ENCODE measurements at regions not wholly inside any gene's neighbourhood (a gene's known extent, or its start where the extent isn't known, plus 50 kb on each side); places are given as distances from the start of the nearest gene placed in this dataset.
A peak's percentile ranks its signal among the peaks of the same experiment; 100 is the strongest.
"Not testable (repeated sequence)": the region's sequence is repeated elsewhere in the genome, so short reads cannot be mapped to it uniquely, and the experiment has no call there.

DNA sequence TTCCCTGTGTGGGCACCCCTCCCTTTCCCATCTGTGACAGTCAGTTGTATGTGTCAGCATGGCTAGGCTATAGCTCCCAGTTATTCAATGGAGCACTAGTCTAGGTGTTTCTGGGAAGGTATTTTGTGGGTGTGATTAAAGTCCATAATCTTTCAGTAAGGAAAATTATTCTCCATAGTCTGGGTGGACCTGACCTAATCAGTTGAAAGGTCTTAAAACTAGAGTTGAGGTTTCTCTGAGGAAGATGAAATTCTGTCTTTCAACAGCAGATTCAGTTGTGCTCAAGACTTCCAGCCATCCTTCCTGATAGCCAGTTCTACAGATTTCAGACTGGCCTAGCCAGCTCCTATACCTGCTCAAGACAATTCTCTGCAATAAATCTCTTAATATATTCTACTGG lies 284.6 kb upstream of the PROK2 start:
- no peak for DNase-seq (ENCODE audit: low read depth)

DNA sequence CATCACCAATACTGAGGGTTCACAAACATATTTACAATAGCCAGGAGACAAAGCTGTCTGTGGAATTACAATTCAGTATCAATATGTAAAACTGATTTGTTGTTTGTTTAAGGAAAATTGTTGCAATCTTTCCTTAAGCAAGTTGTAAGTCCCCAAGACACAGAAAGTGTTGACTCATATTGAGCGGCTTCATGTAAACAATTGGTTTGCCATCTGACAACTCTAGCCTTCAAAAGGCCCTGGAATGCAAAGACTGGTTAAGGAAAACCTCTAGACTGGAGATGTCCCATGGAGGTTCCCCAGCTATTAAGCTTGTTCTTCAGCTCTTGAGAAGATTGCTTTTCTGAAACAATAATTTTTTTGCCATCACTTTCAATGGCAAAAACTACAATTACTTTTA lies 283.7 kb upstream of the PROK2 start:
- no peak for DNase-seq (ENCODE audit: low read depth)

DNA sequence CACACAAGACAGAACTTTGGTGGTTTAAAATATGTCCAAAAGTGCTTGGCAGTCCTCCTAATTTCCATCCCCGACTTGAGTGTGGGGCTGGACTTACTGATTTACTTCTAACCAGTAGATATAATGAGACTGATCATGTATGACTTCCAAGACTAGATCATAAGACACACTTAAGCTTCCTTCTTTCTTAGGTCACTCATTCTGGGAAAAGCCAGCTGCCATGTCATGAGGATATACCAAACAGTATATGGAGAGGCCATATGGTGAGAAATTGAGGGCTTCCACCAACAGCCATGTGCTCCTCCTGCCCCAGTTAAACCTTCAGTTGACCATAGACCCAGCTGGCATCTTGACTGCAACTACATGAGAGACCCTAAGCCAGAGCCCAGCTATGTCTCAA lies 282.8 kb upstream of the PROK2 start:
- no peak for DNase-seq (ENCODE audit: low read depth)

GRCh38 chr3:72065872-72066641 lies 281.1 kb upstream of the PROK2 start:
- DNase-seq (ENCODE audit: low read depth), result no peak

DNA sequence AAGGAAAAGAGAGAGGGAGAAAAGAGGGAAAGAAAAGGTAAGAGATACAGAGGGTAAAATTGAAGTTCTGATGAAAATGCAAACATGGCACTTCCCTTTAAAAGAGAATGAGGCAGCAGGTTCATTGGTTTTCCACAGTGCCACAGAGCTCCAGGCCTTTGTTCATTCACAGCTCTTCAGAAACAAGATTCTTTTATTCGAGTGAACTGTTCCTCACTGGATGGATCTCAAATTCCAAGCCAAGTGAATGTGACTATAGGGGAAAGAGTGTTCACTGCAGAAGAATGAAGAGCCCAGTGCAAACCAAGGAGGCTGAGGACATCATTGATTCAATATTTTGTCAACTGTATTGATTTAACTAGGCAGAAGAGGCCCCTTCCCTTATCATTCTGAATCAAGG lies 280.3 kb upstream of the PROK2 start:
- no peak for DNase-seq (ENCODE audit: low read depth)

DNA sequence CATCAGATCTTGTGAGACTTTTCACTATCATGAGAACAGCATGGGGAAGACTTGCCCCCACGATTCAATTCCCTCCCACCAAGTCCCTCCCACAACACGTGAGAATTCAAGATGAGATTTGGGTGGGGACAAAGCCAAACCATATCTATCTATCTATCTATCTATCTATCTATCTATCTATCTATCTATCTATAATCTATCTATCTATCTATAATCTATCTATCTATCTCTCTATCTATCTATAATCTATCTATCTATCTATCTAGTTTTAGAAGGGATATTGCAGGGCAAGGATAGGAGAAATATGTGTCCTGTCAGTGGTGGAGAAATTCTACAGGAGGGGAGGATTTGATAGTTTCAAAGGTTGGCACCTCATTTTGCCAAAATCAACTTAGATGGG lies 279.8 kb upstream of the PROK2 start:
- not testable (repeated sequence) for DNase-seq (ENCODE audit: low read depth)

GRCh38 chr3:72062017-72062416 lies 277.1 kb upstream of the PROK2 start:
- peak; percentile 28 for DNase-seq (ENCODE audit: low read depth)

DNA sequence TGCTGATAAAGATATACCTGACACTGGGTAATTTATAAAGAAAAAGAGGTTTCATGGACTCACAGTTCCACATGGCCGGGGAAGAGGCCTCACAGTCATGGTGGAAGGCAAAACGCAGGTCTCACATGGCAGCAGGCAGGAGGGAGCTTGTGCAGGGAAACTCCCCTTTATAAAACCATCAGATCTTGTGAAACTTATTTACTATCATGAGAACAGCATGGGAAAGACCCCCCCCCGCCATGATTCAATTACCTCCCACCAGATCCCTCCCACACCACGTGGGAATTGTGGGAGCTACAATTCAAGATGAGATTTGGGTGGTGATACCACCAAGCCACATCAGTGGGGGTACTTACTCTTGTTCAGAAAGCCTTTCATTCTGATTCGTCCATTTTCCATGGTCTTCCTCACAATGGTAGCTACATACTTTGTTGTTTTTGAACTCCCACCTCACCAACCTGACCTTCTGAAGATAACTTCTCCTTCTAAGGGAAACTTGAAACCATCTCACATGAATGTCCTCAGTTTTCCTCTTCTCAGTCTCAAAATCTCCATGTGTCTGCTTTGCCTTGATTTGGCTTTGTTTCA lies 275.6 kb upstream of the PROK2 start:
- no peak for DNase-seq (ENCODE audit: low read depth)

GRCh38 chr3:72058493-72059081 lies 273.6 kb upstream of the PROK2 start:
- DNase-seq (ENCODE audit: low read depth), result no peak

DNA sequence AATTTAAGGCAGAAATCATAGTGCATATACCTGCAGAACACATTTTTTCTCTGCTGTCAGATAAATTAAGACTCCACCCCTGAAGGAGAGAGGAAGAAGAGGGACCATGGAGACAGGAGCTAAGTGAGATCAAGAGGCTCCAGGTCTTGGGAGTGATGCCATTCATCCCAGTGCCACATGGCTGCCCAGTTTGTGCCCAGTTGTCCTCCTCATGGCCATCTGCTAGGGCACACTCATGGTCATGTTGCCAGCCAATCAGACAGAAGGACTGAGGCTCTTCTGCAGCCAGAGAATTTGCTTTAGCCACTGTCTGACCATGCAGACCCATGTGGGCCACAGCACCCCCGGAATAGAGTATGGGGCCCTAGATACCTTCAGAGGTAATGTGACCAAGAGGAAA lies 270.5 kb upstream of the PROK2 start:
- DNase-seq (ENCODE audit: low read depth), result peak; percentile 20

DNA sequence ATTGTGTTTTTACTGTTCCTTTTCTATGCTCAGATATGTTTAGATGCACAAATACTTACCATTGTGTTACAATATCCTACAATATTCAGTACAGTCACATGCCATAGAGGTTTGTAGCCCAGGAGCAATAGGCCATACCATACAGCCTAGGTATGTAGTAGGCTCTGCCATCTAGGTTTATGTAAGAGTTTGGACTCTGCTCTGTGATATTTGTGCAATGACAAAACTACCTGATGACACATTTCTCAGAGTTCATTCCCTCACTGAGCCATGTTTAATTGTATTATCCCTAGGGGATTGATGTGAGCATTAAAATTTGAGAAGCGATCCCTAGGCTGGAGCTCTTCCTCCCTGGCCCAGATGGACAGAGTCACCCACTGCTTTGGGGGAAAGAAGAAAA lies 270.0 kb upstream of the PROK2 start:
- no peak for DNase-seq (ENCODE audit: low read depth)

DNA sequence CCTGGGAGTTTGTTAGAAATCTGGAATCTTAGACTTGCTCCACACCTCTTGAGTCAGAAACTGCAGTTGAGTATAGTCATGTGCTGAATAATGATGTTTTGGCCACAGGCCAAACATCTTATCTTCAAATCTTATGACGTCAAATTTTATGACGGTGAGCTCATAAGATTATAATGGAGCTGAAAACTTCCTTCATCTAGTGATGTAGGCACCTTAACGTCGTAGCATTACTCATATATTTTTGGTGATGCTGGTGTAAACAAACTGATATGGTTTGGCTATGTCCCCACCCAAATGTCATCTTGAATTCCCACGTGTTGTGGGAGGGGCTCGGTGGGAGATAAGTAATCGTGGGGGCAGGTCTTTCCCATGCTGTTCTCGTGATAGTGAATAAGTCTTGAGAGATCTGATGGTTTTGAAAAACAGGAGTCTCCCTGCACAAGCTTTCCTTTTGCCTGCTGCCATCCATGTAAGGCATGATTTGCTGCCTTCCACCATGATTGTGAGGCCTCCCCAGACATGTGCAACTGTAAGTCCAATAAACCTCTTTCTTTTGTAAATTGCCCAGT lies 268.0 kb upstream of the PROK2 start:
- DNase-seq (ENCODE audit: low read depth), result no peak

DNA sequence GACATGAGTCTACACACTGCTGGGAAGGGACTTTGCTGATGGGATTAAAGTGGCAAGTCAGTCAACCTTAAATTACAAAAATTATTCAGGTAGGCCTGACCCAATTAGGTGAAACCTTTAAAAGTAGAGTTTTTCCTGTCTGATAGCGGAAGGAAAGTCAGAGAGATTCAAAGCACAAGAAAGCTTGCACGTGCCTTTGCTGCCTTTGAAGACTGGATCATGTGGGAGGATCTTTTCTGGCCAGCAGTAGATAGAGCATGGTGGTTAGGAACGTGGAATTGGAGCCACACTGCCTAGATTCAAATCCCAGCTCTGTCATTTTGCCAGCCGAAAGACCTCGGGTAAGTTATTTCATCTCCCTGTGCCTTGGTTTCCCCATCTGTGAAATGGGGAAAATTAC lies 265.8 kb upstream of the PROK2 start:
- no peak for DNase-seq (ENCODE audit: low read depth)

DNA sequence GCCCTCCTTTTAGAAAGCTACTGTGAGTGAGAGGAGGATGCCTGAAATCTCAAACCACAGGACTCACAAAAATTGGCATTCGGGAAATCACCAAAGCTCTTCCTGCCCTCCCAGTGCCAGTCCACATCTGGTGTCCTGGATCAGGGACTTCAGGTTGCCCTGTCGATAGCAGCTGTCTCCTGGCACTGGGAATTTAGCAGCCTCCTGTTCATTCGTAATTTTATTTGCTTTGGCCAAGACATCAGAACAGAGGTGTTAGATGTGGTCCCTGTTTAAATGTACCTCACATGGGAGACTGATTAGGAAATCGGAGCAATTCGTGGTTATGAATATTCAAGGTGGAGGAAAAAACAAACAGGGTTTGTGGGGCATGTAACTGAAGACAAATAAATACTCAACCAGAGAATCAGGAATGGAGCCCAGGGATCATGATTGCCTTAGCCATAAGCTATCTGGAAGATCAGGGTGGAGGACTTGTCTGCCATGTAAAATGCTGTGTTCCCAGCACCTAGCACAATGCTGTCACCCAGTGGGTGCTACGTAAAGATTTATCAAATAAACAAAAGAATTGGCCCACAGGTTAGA lies 265.2 kb upstream of the PROK2 start:
- peak; percentile 19 for DNase-seq (ENCODE audit: low read depth)

DNA sequence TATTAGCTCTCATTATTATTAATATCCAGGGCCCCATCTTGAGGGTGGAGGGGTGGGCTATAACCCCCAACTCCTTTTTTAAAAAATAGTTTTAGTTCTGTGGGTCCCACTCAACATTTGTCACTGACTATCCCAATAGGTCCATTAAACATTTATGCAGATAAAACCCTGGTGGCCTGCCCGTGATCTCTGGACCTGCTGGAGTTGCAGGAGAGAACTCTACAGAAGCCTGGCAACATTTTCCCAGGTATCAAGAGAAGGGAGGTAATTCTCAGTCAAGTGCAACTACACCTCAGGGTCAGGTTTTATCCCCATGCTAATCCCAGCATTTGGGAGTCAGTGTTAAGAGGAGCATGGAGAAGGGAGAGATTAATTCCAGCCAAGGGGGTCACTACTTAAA lies 264.4 kb upstream of the PROK2 start:
- DNase-seq (ENCODE audit: low read depth), result no peak

DNA sequence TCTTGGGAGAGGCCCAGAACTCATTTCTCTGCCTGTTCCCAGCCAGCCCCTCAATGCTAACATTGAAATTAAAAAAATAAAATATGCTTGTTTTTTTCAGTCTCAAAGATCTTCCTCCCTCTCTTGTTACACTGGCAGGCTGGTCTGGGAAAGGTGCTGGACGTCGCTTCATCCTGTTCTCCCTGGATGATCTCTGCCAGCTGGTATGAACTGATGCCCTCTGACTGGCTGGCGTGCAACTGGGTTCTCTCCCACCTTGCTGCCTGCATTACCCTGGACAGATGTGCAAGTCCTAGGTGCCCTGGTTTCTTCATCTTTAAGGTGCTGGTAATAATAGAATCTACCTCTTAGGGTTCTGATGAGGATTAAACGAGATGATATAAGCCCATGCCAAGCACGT lies 263.9 kb upstream of the PROK2 start:
- DNase-seq (ENCODE audit: low read depth), result no peak

GRCh38 chr3:72047221-72047871 lies 262.4 kb upstream of the PROK2 start:
- no peak for DNase-seq (ENCODE audit: low read depth)

- DNase-seq (ENCODE audit: low read depth), result peak; percentile 65
Measured at GRCh38 chr3:72044231-72044855, 259.4 kb upstream of the PROK2 start.

DNA sequence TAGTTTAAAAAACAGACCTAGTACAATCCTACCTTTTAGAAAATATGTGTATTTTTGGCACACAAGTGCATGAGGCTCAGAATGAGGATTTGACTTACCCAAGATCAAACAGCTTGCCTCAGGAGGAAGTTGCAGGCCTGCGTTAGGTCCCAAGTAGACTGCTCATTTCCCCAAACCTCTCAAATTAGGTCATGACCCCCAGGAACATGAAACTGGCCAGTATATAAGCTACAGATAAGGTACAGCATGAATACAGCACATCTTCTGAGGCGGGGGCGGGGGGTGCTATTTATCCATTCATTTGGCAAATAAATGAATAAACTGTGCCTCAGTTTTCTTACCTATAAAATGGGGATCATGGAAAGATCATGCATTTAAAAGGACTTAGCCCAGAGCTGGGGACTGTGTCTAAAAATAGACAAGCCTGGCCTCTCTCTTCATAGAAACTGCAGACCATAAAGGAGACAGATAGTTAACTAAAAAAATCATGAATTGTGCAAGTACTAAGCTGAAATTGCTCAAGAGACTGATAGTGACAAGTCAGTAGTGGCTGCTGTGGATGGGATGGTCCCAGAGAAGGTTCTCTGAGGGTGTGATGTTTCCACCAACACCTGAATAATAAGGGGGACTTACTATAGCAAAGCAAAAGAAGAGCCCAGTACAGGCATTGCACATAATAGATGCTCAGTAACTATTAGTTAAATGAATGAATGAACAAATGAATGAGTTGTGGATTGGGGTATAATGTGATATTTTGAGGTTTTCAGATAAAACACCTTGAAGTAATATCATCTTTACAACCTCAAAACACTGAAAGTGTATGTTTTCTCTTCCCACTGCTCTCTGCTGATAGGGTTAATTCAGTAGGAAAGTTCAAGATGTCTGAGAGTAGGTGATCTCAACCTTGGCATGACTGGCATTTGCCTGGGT lies 258.5 kb upstream of the PROK2 start:
- no peak for DNase-seq (ENCODE audit: low read depth)
